Kidney (tissue), 13 donors: ENCODE measurements at regions not wholly inside any gene's neighbourhood (a gene's known extent, or its start where the extent isn't known, plus 50 kb on each side); places are given as distances from the start of the nearest gene placed in this dataset.

Experiments used
- DNase-seq, 5 donors: peaks; one replicate each; pipeline ENCODE4 v3.0.0-alpha.2; 2013 to 2020
- FAIRE-seq: peaks from 2 replicates; lab custom pipeline; 2012; peaks lifted over from hg19 to GRCh38; lab: Jason Lieb, UNC
- H3K27ac ChIP-seq, 2 donors: one replicate each; pipeline ENCODE4 v1.7.0; 2013; ENCODE audit warnings: low read depth in 2 of 2, low read length in 2 of 2, inconsistent platforms in 1 of 2
- H3K27me3 ChIP-seq: one replicate; pipeline ENCODE4 v1.7.1; 2013; ENCODE audit warnings: low read length, inconsistent platforms; ENCODE audit not compliant: control insufficient read depth, insufficient read depth
- H3K36me3 ChIP-seq, 3 donors: one replicate each; pipeline versions ENCODE4 v1.7.0 to v1.7.1; 2013; ENCODE audit warnings: low read length in 3 of 3, control low read depth in 1 of 3, inconsistent platforms in 1 of 3; ENCODE audit not compliant: insufficient read depth in 3 of 3, control insufficient read depth in 2 of 3
- H3K4me1 ChIP-seq, 3 donors: one replicate each; pipeline versions ENCODE4 v1.7.0 to v1.7.1; 2013; ENCODE audit warnings: low read length in 3 of 3, inconsistent platforms in 1 of 3, low read depth in 1 of 3; ENCODE audit not compliant: control insufficient read depth in 2 of 3, insufficient read depth in 2 of 3
- H3K4me3 ChIP-seq, 3 donors: one replicate each; pipeline versions ENCODE4 v1.7.0 to v1.8.1; 2013; ENCODE audit warnings: low read length in 3 of 3, control low read depth in 1 of 3, inconsistent platforms in 1 of 3
- H3K9ac ChIP-seq, 3 donors: one replicate each; pipeline versions ENCODE4 v1.7.0 to v1.7.1; 2013; ENCODE audit warnings: low read length in 3 of 3, control low read depth in 1 of 3, inconsistent platforms in 1 of 3
- H3K9me3 ChIP-seq, 3 donors: one replicate each; pipeline versions ENCODE4 v1.7.0 to v1.7.1; 2013; ENCODE audit warnings: low read length in 3 of 3, control low read depth in 1 of 3, inconsistent platforms in 1 of 3; ENCODE audit not compliant: control insufficient read depth in 2 of 3, insufficient read depth in 1 of 3
- CTCF ChIP-seq: IDR thresholded peaks from 3 replicates; pipeline ENCODE4 v1.5.1; 2012; ENCODE audit warnings: mild to moderate bottlenecking, moderate library complexity, borderline replicate concordance; ENCODE audit not compliant: insufficient read depth; ENCODE audit errors: extremely low read depth
- intact Hi-C: fragments of 100-400 bp; cut with DNase I; formaldehyde crosslinking; loops from one replicate; pipeline ENCODE4 v1.11.1; 2022
- donor health status: control.
- donor health status: control.
- donor health status: control.
- donor health status: control.
- donor health status: control.
- donor health status: DM: yes; HTN: yes; CAD: no.
- donor health status: Normal renal cell carcinoma (clear cell type).

- Histone ChIP-seq H3K4me1 (no peaks in the 10 kb centered on the region), H3K9ac (no peak overlapping the region), H3K36me3 (no peaks in the 10 kb centered on the region), H3K4me3 (no peak overlapping the region), H3K27ac (no peak overlapping the region), H3K27me3 (no peaks in the 10 kb centered on the region), H3K9me3 (no peaks in the 10 kb centered on the region)
- intact Hi-C loops = no loop called here
- no peak for TF ChIP-seq CTCF
- no peak for FAIRE-seq
- DNase-seq = no peak
These were observed 139.2 kb downstream of the PDCD6IP start for GRCh38 chr3:33937628-33938027.

- no peaks in the 10 kb centered on the region for H3K4me1 ChIP-seq
- FAIRE-seq = no peak
- no peaks in the 10 kb centered on the region for H3K9me3 ChIP-seq
- H3K4me3 ChIP-seq = no peak overlapping the region
- no peak overlapping the region for H3K9ac ChIP-seq
- intact Hi-C loops = no loop called here
- no peak for DNase-seq
- H3K27ac ChIP-seq = no peak overlapping the region
- no peaks in the 10 kb centered on the region for H3K36me3 ChIP-seq
- no peaks in the 10 kb centered on the region for H3K27me3 ChIP-seq
- TF ChIP-seq CTCF = no peak
These were observed 141.7 kb downstream of the PDCD6IP start for GRCh38 chr3:33940149-33940548.

- no peaks in the 10 kb centered on the region for H3K9me3 ChIP-seq
- H3K4me3 ChIP-seq = no peak overlapping the region
- intact Hi-C loops = no loop called here
- no peaks in the 10 kb centered on the region for H3K36me3 ChIP-seq
- FAIRE-seq (no peak), DNase-seq (no peak)
- TF ChIP-seq CTCF = no peak
- no peaks in the 10 kb centered on the region for H3K4me1 ChIP-seq
- H3K27ac ChIP-seq = no peak overlapping the region
- H3K27me3 ChIP-seq = no peaks in the 10 kb centered on the region
- H3K9ac ChIP-seq = no peak overlapping the region
These were observed 142.3 kb downstream of the PDCD6IP start for GRCh38 chr3:33940736-33941135.

- H3K4me3 ChIP-seq = no peak overlapping the region
- H3K9ac ChIP-seq = no peak overlapping the region
- no peak for FAIRE-seq
- no peaks in the 10 kb centered on the region for H3K4me1 ChIP-seq
- no peak for DNase-seq
- intact Hi-C loops = no loop called here
- H3K27me3 ChIP-seq = no peaks in the 10 kb centered on the region
- no peaks in the 10 kb centered on the region for H3K36me3 ChIP-seq
- H3K27ac ChIP-seq = no peak overlapping the region
- no peak for TF ChIP-seq CTCF
- H3K9me3 ChIP-seq = no peaks in the 10 kb centered on the region
These were observed 143.4 kb downstream of the PDCD6IP start for GRCh38 chr3:33941804-33942203.
